Upper lobe of right lung (tissue), 1 donor: ENCODE measurements at regions not wholly inside any gene's neighbourhood (a gene's known extent, or its start where the extent isn't known, plus 50 kb on each side); places are given as distances from the start of the nearest gene placed in this dataset.

Experiments used
- ATAC-seq: fragments of 200-7000 bp; cut with Tn5 transposase; one replicate; pipeline ENCODE4 v1.9.1; 2020; ENCODE audit warnings: mild to moderate bottlenecking, moderate library complexity
- DNase-seq: peaks from one replicate; pipeline ENCODE4 v3.0.0-alpha.2; 2020
- H3K27ac ChIP-seq: fragments of 200-600 bp; one replicate; pipeline ENCODE4 v1.8.0; 2022
- H3K27me3 ChIP-seq: fragments of 200-600 bp; one replicate; pipeline ENCODE4 v1.8.0; 2022; ENCODE audit warnings: mild to moderate bottlenecking
- H3K36me3 ChIP-seq: fragments of 200-600 bp; one replicate; pipeline ENCODE4 v1.8.0; 2022
- H3K4me1 ChIP-seq: fragments of 200-600 bp; one replicate; pipeline ENCODE4 v1.8.0; 2022
- H3K4me3 ChIP-seq: fragments of 200-600 bp; one replicate; pipeline ENCODE4 v1.8.0; 2022; ENCODE audit warnings: mild to moderate bottlenecking
- H3K9me3 ChIP-seq: fragments of 200-600 bp; one replicate; pipeline ENCODE4 v1.8.0; 2022
- CTCF ChIP-seq: fragments of 200-600 bp; IDR thresholded peaks from one replicate; pipeline ENCODE4 v1.8.0; 2022; ENCODE audit warnings: antibody characterized with exemption
- intact Hi-C: fragments of 100-400 bp; cut with DNase I; formaldehyde crosslinking; loops from one replicate; pipeline ENCODE4 v1.11.0; 2022
- donor health status: DM: no; HTN: yes; CAD: no; lungs with severe emphysema.

- Histone ChIP-seq H3K4me1 (no peaks in the 10 kb centered on the region), H3K27me3 (no peaks in the 10 kb centered on the region), H3K27ac (no peak overlapping the region), H3K36me3 (no peaks in the 10 kb centered on the region), H3K4me3 (no peak overlapping the region), H3K9me3 (no peaks in the 10 kb centered on the region)
- intact Hi-C loops: no loop called here
- no peak for DNase-seq
- TF ChIP-seq CTCF: no peak
- ATAC-seq: no peak
Observed at GRCh38 chr2:122194546-122194945, 439.1 kb downstream of the TSN start.

- ATAC-seq (no peak), DNase-seq (no peak)
- no peak overlapping the region for H3K4me3 ChIP-seq
- no peak for TF ChIP-seq CTCF
- H3K36me3 ChIP-seq: no peaks in the 10 kb centered on the region
- no peaks in the 10 kb centered on the region for H3K9me3 ChIP-seq
- H3K4me1 ChIP-seq: no peaks in the 10 kb centered on the region
- no peaks in the 10 kb centered on the region for H3K27me3 ChIP-seq
- intact Hi-C loops: no loop called here
- H3K27ac ChIP-seq: no peak overlapping the region
Observed at GRCh38 chr2:122203523-122203922, 448.1 kb downstream of the TSN start.

- no peak for DNase-seq
- TF ChIP-seq CTCF: no peak
- no peaks in the 10 kb centered on the region for H3K27me3 ChIP-seq
- H3K9me3 ChIP-seq: no peaks in the 10 kb centered on the region
- H3K27ac ChIP-seq: no peak overlapping the region
- H3K36me3 ChIP-seq: no peaks in the 10 kb centered on the region
- ATAC-seq: no peak
- no peak overlapping the region for H3K4me3 ChIP-seq
- no peaks in the 10 kb centered on the region for H3K4me1 ChIP-seq
- intact Hi-C loops: no loop called here
Observed at GRCh38 chr2:122205641-122206040, 450.2 kb downstream of the TSN start.

- TF ChIP-seq CTCF: no peak
- H3K4me1 ChIP-seq: no peaks in the 10 kb centered on the region
- no peak overlapping the region for H3K4me3 ChIP-seq
- no peak overlapping the region for H3K27ac ChIP-seq
- DNase-seq (no peak), ATAC-seq (peak; percentile 47)
- no peaks in the 10 kb centered on the region for H3K9me3 ChIP-seq
- H3K27me3 ChIP-seq: no peaks in the 10 kb centered on the region
- intact Hi-C loops: no loop called here
- H3K36me3 ChIP-seq: no peaks in the 10 kb centered on the region
Observed at GRCh38 chr2:122206101-122206500, 450.6 kb downstream of the TSN start.

GRCh38 chr2:122209377-122209776 is 453.9 kb downstream of the TSN start:
- Histone ChIP-seq H3K27ac (no peak overlapping the region), H3K36me3 (no peaks in the 10 kb centered on the region), H3K27me3 (no peaks in the 10 kb centered on the region), H3K4me1 (no peaks in the 10 kb centered on the region), H3K9me3 (no peaks in the 10 kb centered on the region), H3K4me3 (no peak overlapping the region)
- no peak for ATAC-seq
- no peak for TF ChIP-seq CTCF
- intact Hi-C loops: no loop called here
- DNase-seq: no peak

- no peak for ATAC-seq
- no peak for DNase-seq
- Histone ChIP-seq H3K4me1 (no peaks in the 10 kb centered on the region), H3K36me3 (no peaks in the 10 kb centered on the region), H3K27ac (no peak overlapping the region), H3K4me3 (no peak overlapping the region), H3K27me3 (no peaks in the 10 kb centered on the region), H3K9me3 (no peaks in the 10 kb centered on the region)
- TF ChIP-seq CTCF: no peak
- intact Hi-C loops: no loop called here
Observed at GRCh38 chr2:122210065-122210464, 454.6 kb downstream of the TSN start.
